Colonic mucosa (tissue), 4 donors: ENCODE measurements at regions not wholly inside any gene's neighbourhood (a gene's known extent, or its start where the extent isn't known, plus 50 kb on each side); places are given as distances from the start of the nearest gene placed in this dataset.
A peak's percentile ranks its signal among the peaks of the same experiment; 100 is the strongest.
"Not testable (repeated sequence)": the region's sequence is repeated elsewhere in the genome, so short reads cannot be mapped to it uniquely, and the experiment has no call there.

Experiments
- DNase-seq: peaks from one replicate; pipeline ENCODE4 v3.0.0-alpha.2; 2020
- H3K27ac ChIP-seq: fragments of 200-600 bp; one replicate; pipeline ENCODE4 v1.8.0; 2021
- H3K27me3 ChIP-seq: fragments of 200-600 bp; one replicate; pipeline ENCODE4 v1.8.0; 2021
- H3K36me3 ChIP-seq: fragments of 200-600 bp; one replicate; pipeline ENCODE4 v1.8.0; 2021
- H3K4me1 ChIP-seq: fragments of 200-600 bp; one replicate; pipeline ENCODE4 v1.8.0; 2021; ENCODE audit warnings: mild to moderate bottlenecking
- H3K4me3 ChIP-seq: fragments of 200-600 bp; one replicate; pipeline ENCODE4 v1.8.0; 2021
- H3K9ac ChIP-seq, 2 donors: one replicate each; pipeline ENCODE4 v1.7.0; 2013; ENCODE audit warnings: control low read depth in 2 of 2, low read depth in 2 of 2, low read length in 2 of 2
- H3K9me3 ChIP-seq: fragments of 200-600 bp; one replicate; pipeline ENCODE4 v1.8.0; 2021
- intact Hi-C: fragments of 100-400 bp; cut with DNase I; formaldehyde crosslinking; loops from one replicate; pipeline ENCODE4 v1.14.1; 2022
- TF ChIP-seq, protein P1 (sequence below): fragments of 200-600 bp; IDR thresholded peaks from one replicate; pipeline ENCODE4 v1.8.0; 2022; ENCODE audit warnings: antibody characterized with exemption, mild to moderate bottlenecking
- donor health status: healthy.
- donor health status: DM: no; HTN: no; CAD: no.
- donor health status: DM: no; HTN: no; CAD: no.

DNA sequence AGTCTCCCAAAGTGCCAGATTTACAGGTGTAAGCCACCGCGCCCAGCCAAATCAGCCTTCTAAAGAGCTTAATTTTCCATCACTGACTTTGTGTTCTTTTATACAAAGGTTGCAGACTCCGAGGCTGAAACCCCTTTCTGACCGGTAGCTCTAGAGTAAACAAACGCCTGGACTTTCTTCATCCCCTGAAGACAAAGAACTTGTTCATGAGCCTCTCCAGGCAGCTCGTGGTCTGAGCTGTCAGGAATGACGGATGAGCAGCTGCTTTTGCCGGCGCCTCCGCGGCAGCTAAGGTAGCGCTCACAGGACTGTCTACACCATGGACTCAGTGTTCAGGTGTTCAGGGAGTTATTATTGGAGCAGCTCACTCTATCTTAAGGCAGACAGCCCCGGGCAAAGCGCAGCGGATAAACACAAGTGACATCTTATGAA, 128.5 kb upstream of the ERRFI1 start:
- H3K36me3 ChIP-seq = no peaks in the 10 kb centered on the region
- TF ChIP-seq, protein P1, sequence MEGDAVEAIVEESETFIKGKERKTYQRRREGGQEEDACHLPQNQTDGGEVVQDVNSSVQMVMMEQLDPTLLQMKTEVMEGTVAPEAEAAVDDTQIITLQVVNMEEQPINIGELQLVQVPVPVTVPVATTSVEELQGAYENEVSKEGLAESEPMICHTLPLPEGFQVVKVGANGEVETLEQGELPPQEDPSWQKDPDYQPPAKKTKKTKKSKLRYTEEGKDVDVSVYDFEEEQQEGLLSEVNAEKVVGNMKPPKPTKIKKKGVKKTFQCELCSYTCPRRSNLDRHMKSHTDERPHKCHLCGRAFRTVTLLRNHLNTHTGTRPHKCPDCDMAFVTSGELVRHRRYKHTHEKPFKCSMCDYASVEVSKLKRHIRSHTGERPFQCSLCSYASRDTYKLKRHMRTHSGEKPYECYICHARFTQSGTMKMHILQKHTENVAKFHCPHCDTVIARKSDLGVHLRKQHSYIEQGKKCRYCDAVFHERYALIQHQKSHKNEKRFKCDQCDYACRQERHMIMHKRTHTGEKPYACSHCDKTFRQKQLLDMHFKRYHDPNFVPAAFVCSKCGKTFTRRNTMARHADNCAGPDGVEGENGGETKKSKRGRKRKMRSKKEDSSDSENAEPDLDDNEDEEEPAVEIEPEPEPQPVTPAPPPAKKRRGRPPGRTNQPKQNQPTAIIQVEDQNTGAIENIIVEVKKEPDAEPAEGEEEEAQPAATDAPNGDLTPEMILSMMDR = no peak
- H3K9me3 ChIP-seq = no peaks in the 10 kb centered on the region
- intact Hi-C loops = no loop called here
- no peak overlapping the region for H3K4me3 ChIP-seq
- H3K9ac ChIP-seq = no peak overlapping the region
- no peaks in the 10 kb centered on the region for H3K27me3 ChIP-seq
- DNase-seq = no peak
- H3K4me1 ChIP-seq = no peaks in the 10 kb centered on the region
- no peak overlapping the region for H3K27ac ChIP-seq

DNA sequence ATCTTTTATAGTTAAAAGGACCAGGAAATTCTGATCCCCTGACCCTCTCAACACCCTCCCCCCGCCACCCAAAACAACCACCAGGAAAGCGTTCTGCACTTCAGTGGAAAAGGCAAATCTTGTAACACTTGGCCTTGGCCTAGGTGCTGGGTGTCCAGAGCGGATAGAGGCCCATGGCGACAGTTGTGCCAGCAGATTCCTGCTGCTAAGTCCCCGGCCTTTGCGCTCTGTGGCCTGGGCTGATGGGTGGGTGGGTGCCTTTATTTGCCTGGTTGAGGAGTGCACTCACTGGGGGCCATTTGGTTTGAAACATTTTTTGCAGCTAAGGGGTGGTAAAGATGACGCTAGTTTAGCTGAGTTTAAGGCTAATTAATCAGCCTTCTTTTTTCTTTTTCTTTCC, 127.9 kb upstream of the ERRFI1 start:
- Histone ChIP-seq H3K27ac (no peak overlapping the region), H3K36me3 (no peaks in the 10 kb centered on the region), H3K4me3 (no peak overlapping the region), H3K4me1 (no peaks in the 10 kb centered on the region), H3K9ac (no peak overlapping the region), H3K27me3 (no peaks in the 10 kb centered on the region), H3K9me3 (no peaks in the 10 kb centered on the region)
- intact Hi-C loops = no loop called here
- no peak for DNase-seq
- TF ChIP-seq, protein P1 = no peak

DNA sequence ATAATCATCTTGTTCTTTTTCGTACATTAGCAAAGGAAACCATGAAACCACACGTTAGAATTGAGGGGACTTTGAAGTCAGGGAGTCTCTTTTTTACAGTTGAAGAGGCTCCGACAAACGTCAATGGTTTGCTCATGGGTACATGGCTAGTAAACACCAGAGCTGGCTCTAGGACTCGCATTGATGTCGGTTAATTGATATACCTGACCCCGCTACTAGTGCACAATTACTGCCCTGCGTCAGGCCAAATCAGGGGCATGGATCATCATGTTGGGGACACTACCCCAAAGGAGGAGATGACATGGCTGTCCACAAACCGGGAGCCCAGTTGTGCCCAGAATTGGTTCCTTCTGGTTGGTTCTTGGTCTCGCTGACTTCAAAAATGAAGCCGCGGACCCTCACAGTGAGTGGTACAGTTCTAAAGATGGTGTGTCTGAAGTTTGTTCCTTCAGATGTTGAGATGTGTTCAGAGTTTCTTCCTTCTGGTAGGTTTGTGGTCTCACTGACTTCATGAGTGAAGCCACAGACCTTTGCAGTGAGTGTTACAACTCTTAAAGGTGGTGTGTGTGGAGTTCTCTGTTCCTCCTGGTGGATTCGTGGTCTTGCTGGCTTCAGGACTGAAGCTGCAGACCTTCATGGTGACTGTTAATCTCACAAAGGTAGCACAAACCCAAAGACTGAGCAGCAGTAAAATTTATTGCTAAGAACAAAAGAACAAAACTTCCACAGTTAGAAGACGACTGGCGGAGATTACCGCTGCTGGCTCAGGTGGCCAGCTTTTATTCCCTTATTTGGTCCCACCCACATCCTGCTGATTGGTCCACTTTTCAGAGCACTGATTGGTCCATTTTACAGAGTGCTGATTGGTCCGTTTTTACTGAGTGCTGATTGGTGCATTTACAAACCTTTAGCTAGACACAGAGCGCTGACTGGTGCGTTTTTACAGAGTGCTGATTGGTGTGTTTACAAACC, 126.9 kb upstream of the ERRFI1 start:
- H3K4me1 ChIP-seq = no peaks in the 10 kb centered on the region
- no peak for DNase-seq
- no peak overlapping the region for H3K4me3 ChIP-seq
- no peak overlapping the region for H3K9ac ChIP-seq
- TF ChIP-seq, protein P1 = no peak
- H3K36me3 ChIP-seq = no peaks in the 10 kb centered on the region
- no peaks in the 10 kb centered on the region for H3K9me3 ChIP-seq
- no peaks in the 10 kb centered on the region for H3K27me3 ChIP-seq
- intact Hi-C loops = no loop called here
- peak overlapping the region; percentile 57 for H3K27ac ChIP-seq

DNA sequence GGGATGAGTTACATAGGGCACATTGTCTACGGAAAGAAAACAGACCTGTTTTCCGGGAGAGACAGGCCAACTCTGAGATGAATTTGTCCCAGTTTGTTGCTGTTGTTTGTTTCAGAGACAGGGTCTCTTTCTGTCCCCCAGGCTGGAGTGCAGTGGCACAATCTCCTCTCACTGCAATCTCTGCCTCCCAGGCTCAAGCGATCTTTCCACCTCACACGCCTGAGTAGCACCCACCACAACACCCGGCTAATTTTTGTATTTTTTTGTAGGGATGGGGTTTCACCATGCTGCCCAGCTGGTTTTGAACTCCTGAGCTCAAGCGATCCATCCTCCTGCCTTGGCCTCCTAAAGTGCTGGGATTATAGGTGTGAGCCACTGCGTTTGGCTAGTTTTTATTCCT, 125.5 kb upstream of the ERRFI1 start:
- no peak overlapping the region for H3K4me3 ChIP-seq
- no peak for DNase-seq
- intact Hi-C loops = no loop called here
- H3K9me3 ChIP-seq = no peaks in the 10 kb centered on the region
- TF ChIP-seq, protein P1 = no peak
- no peak overlapping the region for H3K9ac ChIP-seq
- no peaks in the 10 kb centered on the region for H3K36me3 ChIP-seq
- no peak overlapping the region for H3K27ac ChIP-seq
- no peaks in the 10 kb centered on the region for H3K4me1 ChIP-seq
- no peaks in the 10 kb centered on the region for H3K27me3 ChIP-seq

DNA sequence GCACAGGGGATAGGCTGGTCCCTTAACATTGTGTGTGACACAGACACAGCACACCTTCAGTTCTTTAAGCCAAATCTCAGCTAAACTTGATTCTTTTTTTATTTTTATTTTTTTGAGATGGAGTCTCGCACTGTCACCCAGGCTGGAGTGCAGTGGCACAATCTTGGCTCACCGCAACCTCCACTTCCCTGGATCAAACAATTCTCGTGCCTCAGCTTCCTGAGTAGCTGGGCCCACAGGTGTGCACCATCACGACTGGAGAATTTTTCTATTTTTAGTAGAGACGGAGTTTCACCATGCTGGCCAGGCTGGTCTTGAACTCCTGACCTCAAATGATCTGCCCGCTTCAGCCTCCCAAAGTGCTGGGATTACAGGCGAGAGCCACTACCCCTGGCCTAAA, 123.6 kb upstream of the ERRFI1 start:
- H3K27ac ChIP-seq, intact Hi-C loops, H3K27me3 ChIP-seq, H3K4me3 ChIP-seq, H3K9me3 ChIP-seq, DNase-seq, H3K36me3 ChIP-seq, H3K9ac ChIP-seq, H3K4me1 ChIP-seq: not testable (repeated sequence)

DNA sequence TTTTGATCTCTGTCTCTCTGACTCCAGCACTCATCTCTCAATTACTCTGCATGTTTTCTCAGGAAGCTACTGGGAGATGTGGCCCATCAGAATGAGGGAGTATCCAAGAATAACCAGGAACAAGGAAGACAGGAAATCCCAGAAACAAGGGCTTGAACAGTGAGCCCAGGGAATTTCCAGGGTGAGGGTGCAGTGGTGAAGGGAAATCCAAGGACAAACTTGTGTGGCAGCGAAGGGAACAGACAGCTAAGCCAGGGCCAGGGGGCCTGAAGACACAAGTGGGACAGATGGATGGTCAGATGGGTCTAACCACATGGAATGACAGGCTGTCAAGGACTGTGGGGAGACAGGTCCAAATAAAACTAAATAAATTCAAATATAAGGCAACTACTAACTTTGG, 121.8 kb upstream of the ERRFI1 start:
- Histone ChIP-seq H3K27ac (no peak overlapping the region), H3K27me3 (no peaks in the 10 kb centered on the region), H3K4me1 (no peaks in the 10 kb centered on the region), H3K4me3 (no peak overlapping the region), H3K36me3 (no peaks in the 10 kb centered on the region), H3K9me3 (no peaks in the 10 kb centered on the region), H3K9ac (no peak overlapping the region)
- no peak for DNase-seq
- TF ChIP-seq, protein P1 = no peak
- intact Hi-C loops = no loop called here
